ENCODE measurements at regions not wholly inside any gene's neighbourhood (a gene's known extent, or its start where the extent isn't known, plus 50 kb on each side); places are given as distances from the start of the nearest gene placed in this dataset.

DNA sequence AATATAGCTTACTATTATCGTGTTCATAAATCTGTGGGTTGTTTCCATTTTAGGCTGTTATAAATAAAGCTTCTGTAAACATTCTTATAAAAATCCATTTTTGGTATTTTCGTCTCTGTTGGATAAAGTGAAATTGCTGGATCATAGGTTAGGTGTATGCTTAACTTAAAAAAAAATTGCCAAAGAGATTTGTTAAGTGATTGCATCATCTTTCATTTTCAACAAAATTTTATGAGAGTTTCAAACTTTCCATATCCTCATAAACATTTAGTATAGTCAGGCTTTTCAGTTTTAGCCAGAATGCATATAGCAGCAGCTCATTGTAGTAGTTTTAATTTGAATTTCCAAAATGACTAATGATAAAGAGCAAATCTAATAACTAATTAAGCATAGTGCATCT is 146.7 kb upstream of the CNTN5 start:
- DNase-seq (ENCODE audit: low spot score): no peak

DNA sequence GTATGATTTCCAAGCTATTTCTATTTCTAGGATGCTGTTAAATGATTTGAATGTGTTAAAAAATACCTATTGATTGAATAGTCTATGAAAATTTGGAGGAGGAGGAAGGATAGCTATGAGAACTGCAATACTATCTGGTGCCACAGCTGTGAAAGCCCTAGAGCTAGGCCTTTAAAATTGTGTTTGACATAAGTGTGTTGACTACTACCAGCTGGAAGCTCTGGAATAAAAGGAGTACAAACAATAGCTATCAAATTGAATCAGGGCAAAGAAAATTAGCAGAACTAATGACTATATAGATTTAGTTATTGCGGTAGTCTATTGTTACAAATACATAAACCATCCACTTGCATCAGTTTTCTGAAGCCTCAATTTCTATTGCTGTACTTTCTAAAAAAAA is 124.8 kb upstream of the CNTN5 start:
- no peak for DNase-seq (ENCODE audit: low spot score)

DNA sequence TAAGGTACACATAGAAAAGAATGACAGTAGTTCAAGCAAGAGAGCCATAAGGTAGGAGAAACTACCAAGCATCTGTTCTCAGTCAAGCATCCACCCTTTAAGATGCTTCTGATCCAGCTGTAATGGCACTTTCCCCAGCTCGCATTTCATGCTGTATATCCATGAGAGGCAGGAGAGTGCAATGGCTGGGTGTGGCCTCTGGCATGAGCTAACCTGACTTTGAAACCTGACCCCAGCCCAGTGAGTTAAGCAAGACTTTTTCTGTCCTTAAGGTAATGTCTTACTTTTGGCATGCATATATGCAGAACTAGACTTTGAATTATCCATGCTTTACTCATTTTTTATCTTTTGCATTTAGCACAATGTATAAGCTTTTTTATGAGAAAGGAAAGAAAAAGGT is 79.8 kb upstream of the CNTN5 start:
- DNase-seq (ENCODE audit: low spot score): no peak

DNA sequence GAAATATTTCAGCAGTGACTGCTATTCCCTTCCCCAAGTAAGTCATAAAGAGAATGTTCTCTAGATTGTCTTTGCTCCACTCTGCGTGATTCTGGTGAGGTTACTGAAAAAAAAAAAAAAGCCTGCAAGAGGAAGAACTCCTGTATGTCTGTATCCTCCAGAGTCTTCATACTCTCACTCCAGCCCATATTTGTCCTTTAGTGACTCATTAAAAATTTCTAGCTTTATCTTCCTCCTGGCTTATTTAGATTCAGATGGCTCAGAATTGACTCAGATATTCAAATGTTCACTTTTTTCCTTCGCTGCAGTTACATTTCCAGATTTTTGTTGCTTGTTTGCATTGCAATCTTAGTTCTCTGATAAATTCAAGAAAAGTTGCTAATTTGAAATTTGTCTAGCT is 76.3 kb upstream of the CNTN5 start:
- DNase-seq (ENCODE audit: low spot score): no peak

DNA sequence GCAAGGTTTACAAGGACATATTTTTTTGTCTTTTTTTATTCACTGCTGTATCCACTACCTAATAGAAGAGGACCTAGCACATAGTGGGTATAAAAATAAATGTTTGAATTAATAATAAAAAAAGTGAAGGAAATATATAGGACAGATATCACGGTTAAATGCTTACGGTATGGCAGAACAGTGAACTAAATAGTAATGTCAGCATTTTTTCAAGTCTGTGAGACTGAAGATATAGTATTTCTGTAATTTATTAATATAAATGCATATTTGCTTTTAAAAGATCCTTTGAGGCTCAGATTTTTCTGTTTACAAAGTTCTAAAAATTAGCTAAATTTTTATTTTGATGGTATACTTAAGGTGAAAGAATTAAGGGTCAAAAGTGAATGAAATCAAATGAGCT is 68.6 kb upstream of the CNTN5 start:
- DNase-seq (ENCODE audit: low spot score): no peak

DNA sequence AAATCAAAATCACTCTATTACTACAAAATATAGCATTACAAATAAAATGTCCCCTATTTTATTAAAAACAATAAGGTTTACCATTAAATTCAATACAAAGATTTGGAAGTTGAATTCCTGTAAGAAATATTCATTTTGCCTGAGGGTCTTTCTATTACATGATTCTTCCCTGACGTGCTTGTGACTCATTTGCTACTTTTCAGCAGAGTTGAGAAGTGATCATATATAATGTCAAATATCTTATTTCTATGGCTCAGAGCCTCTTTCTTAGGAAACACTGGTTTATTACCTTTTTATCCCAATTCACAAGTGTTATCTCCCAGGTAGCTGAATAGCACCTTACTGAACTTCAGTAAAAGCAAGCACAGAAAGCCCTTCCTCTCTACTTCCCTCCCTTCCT is 65.2 kb upstream of the CNTN5 start:
- DNase-seq (ENCODE audit: low spot score): no peak

DNA sequence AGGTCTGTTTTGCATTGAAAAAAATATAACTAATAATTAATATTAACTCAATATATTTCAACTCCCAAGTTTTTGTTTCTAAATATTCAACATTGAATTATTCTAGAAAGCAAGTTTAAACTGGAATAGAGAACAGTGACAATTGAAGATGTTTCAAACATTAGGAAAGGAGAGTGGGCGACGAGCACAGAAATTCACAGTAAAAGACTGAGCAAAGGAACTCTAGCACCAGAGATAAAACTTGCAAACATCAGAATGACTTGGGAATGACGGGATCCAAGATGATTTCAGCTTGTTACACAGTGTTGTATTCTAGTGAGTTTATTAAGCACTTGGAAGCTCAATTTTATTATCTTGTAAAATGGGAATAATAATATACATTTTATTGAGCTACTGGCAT is 56.6 kb upstream of the CNTN5 start:
- no peak for DNase-seq (ENCODE audit: low spot score)

DNA sequence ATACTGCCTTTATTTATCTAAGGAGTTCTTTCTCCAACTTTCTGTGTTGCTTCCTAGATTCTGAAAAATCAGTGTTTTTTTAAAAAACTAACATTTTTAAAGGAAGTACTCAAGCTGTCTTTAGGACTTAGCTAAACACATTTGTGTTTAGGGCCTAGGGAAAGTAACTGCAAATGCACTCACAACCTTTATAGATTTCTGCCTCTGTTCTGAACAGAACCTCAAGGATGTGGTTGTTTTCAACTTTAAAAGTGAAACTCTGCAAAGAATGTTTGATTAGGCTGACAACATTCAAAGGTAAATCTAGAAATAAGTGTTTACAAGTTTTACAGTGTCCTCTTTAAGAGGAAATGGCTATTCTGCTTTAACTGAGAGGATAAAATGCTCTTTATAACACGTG is 55.4 kb upstream of the CNTN5 start:
- no peak for DNase-seq (ENCODE audit: low spot score)

DNA sequence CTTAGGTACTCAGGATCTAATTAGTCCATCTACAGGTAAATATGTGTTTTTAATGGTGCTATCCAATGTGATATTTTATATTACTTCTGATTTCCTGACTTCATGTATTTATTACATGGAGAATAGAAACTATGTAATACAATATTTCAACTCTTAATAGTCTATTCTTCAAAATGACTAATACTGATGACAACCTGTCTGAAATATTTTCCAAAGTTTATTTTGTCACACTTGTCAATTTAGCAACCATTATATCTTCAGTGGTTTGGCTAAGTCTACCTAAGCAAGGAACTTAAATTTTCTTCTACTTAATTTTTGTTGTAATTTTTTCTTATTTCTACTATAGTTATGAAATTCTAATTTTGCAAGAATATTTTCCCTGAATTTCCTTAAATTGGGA is 55.0 kb upstream of the CNTN5 start:
- no peak for DNase-seq (ENCODE audit: low spot score)

DNA sequence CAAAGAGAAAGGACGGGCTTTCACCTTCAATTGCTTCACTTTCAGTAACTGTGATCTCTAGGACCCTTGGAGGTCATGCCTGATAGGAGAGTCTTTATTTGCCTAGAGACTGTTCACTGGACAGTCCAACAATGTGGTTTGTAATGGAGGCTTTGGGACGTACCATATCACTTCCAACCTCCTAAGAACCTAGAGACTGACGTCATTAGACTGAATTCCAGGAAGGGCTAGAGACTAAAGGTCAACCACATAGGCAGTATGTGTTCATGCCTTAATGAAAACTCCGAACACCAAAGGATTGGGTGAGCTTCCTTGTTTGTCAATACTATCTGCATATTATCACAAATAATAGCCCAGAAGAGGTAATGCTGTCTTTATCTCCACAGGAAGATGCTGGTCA is 53.7 kb upstream of the CNTN5 start:
- DNase-seq (ENCODE audit: low spot score): no peak
